Testis (tissue), 2 donors: ENCODE measurements at regions not wholly inside any gene's neighbourhood (a gene's known extent, or its start where the extent isn't known, plus 50 kb on each side); places are given as distances from the start of the nearest gene placed in this dataset.

ENCODE experiments used
- CTCF ChIP-seq, 3 experiments: fragments of 450-650 bp in 2 of 3; fragments of 200-600 bp in 1 of 3; sonication (generic) in 1 of 3; IDR thresholded peaks; one replicate each; pipeline ENCODE4 v1.5.1; 2016 to 2019; ENCODE audit warnings: antibody characterized with exemption in 3 of 3, mild to moderate bottlenecking in 2 of 3, moderate library complexity in 1 of 3
- POLR2A ChIP-seq: fragments of 450-650 bp; IDR thresholded peaks from one replicate; pipeline ENCODE4 v1.6.1; 2017; ENCODE audit warnings: antibody characterized with exemption, mild to moderate bottlenecking, moderate library complexity

GRCh38 chr12:68439368-68440045 is 107.3 kb upstream of the MDM1 start:
- TF ChIP-seq CTCF (IDR thresholded peaks at IDR 0.05) (no peak), POLR2A (no peak)
